HG03457 (cell line): ENCODE measurements at regions not wholly inside any gene's neighbourhood (a gene's known extent, or its start where the extent isn't known, plus 50 kb on each side); places are given as distances from the start of the nearest gene placed in this dataset.
"Not testable (repeated sequence)": the region's sequence is repeated elsewhere in the genome, so short reads cannot be mapped to it uniquely, and the experiment has no call there.

ENCODE experiments used
- ATAC-seq: cut with Tn5 transposase; IDR thresholded peaks from one replicate; pipeline ENCODE4 v1.9.1; 2021; ENCODE audit warnings: moderate number of reproducible peaks; ENCODE audit not compliant: unreplicated experiment

DNA sequence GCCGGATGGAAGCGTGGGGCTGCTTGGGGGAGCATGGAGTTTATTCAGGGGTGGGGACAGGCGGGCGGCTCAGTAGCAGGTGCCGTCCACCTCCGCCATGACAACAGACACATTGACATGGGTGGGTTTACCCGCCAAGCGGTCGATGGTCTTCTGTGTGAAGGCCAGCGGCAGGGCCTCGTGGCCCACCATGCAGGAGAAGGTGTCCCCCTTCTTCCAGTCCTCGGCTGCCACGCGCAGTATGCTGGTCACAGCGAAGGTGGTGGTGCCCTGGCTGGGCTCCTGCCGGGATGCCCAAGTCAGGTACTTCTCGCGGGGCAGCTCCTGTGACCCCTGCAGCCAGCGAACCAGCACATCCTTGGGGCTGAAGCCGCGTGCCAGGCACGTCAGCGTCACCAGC, 180.7 kb downstream of the TMEM121 start:
- not testable (repeated sequence) for ATAC-seq

DNA sequence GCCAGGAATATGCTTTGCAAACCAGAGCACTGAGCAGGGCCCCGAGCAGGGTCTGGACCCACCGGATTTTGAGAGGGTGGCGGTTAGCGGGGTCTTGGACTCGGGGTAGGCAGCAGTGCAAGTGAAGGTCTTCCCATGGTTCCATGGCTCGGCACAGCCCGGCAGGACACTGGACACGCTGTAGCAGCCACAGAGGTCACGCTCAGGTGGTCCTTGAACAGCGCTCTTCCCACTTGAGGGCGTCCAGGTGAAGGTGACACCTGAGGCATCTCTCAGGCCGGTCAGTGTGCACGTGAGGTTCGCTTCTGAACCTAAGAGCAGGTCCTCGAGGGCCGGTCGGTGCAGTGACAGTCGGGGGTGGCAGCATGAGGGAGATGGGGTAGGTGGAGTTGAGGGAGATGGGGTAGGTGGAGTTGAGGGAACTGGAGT, 181.4 kb downstream of the TMEM121 start:
- ATAC-seq, result not testable (repeated sequence)

DNA sequence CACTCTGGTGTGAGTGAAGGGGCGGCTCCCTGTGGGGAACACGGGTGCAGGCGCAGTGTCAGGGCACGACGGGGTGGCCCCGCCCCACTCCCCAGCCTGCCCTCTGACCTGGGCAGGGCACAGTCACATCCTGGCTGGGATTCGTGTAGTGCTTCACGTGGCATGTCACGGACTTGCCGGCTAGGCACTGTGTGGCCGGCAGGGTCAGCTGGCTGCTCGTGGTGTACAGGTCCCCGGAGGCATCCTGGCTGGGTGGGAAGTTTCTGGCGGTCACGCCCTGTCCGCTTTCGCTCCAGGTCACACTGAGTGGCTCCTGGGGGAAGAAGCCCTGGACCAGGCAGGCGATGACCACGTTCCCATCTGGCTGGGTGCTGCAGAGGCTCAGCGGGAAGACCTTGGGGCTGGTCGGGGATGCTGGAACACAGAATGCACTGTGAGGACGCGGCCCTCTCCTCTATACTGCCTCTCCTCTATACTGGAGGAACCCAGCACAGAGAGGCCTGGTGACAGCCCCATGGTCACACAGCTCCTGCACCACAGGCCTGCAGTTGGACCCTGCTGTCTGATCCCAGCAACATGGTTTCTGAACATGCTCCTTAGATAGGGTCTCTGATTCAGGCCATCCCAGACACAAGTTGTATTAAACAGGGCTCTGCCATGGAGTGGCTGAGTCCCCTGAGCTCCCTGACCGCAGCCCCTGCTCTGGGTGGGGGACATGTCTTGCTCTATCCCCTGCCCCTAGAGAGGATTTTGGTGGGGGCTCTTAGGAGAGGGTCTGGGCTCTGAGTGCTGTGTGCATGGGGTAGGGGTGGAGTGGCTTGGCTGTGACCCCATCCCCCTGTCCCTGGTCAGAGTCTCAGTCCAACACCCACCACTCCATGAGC, 182.1 kb downstream of the TMEM121 start:
- ATAC-seq, result not testable (repeated sequence)

DNA sequence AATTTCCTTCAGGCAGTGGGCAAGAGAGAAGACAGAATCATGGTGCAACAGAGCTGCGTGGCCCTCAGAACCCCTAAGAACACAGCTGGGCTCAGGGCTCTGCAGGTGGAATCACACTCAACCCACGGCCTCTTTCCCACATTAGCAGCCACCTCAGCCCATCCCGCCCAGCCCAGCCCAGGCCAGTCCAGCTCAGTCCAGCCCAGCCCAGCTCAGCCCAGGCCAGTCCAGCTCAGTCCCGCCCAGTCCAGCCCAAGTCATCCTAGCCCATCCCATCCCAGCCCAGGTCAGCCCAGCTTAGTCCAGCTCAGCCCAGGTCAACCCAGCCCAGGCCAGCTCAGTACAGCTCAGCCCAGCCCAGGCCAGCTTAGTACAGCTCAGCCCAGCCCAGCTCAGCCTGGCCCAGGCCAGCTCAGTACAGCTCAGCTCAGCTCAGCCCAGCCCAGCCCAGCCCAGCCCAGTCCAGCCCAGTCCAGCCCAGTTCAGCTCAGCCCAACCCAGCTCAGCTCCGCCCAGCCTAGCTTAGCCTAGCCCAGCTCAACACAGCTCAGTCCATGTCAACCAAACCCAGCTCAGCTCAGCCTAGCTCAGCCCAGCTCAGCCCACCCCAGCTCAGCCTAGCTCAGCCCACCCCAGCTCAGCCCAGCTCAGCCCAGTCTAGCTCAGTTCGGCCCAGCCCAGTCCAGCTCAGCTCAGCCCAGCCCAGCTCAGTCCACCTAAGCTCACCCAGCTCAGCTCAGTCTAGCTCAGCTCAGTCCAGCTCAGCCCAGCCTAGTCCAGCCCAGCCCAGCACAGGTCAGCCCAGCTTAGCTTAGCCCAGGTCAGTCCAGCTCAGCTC, 183.1 kb downstream of the TMEM121 start:
- no peak for ATAC-seq

DNA sequence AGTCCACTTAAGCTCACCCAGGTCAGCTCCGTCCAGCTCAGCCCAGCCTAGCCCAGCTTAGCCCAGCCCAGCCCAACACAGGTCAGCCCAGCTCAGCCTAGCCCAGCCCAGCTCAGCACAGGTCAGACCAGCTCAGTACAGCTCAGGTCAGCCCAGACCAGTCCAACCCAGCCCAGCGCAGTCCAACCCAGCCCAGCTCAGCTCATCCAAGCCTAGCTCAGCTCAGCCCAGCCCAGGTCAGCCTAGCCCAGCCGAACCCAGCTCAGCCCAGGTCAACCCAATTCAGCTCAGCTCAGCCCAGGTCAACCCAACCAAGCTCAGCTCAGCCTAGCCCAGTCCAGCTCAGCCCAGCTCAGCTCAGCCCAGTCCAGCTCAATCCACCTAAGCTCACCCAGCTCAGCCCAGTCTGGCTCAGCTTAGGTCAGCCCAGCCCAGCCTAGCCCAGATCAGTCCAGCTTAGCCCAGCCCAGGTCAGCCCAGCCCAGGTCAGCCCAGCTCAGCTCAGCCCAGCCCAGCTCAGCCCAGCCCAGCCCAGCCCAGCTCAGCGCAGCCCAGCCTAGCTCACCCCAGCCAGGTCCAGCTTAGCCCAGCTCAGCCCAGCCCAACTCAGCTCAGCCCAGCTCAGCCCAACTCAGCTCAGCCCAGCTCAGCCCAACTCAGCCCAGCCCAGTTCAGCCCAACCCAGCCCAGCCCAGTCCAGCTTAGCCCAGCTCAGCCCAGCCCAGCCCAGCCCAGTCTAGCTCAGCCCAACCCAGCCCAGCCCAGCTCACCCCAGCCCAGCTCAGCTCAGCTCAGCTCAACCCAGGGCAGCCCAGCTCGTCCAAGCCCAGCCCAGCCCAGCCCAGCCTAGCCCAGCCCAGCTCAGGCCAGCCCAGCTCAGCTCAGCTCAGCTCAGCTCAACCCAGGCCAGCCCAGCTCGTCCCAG, 184.0 kb downstream of the TMEM121 start:
- ATAC-seq, result no peak

DNA sequence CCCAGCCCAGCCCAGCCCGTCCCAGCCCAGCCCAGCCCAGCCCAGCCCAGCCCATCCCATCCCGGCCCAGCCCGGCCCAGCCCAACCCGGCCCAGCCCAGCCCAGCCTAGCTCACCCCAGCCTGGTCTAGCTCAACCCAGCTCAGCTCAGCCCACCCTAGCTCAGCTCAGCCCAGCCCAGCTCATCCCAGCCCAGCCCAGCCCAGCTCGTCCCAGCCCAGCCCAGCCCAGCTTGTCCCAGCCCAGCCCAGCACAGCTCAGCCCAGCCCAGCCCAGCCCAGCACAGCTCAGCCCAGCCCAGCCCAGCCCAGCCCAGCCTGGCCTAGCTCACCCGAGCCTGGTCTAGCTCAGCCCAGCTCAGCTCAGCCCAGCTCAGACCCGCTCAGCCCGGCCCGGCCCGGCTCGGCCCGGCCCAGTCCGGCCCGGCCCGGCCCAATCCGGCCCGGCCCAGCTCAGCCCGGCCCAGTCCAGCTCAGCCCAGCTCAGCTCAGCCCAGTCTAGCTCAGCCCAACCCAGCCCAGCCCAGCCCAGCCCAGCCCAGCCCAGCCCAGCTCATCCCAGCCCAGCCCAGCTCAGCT, 184.7 kb downstream of the TMEM121 start:
- ATAC-seq, result no peak

DNA sequence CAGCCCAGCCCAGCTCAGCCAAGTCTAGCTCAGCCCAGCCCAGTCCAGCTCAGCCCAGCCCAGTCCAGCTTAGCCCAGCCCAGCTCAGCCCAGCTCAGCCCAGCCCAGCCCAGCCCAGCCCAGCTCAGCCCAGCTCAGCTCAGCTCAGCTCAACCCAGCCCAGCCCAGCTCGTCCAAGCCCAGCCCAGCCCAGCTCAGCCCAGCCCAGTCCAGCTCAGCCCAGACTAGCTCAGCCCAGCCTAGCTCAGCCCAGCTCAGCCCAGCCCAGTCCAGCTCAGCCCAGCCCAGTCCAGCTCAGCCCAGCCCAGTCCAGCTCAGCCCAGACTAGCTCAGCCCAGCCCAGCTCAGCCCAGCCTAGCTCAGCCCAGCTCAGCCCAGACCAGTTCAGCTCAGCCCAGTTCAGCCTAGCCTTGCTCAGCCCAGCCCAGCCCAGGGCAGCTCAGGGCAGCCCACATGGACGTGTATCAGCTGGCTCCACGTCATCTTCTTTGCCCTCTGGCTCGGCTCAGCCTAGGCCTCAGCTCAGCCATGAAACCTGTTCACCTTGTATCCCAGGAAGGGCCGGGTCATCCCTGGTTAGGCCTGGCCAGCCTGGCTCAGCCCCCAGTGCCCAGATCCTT, 185.6 kb downstream of the TMEM121 start:
- ATAC-seq, result no peak

DNA sequence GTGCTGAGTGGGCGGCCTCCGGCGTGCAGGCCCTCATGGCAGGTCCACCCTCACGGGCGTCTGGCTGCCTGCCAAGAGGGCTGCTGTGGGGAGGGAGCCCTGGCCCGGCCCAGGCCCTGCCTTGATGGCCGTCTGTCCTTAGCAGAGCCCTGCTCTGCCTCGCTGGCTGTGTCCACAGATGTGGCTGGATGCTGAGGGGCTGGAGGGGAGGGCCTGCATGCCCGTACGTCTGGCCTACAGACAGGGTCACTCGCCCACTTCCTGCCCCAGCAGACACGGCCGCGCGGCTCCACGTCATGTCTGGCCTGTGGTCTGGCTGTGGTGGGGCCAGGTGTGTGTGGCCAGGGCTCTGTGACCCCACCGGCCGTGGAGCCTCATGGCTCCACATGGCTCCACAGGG, 186.3 kb downstream of the TMEM121 start:
- ATAC-seq, result not testable (repeated sequence)

DNA sequence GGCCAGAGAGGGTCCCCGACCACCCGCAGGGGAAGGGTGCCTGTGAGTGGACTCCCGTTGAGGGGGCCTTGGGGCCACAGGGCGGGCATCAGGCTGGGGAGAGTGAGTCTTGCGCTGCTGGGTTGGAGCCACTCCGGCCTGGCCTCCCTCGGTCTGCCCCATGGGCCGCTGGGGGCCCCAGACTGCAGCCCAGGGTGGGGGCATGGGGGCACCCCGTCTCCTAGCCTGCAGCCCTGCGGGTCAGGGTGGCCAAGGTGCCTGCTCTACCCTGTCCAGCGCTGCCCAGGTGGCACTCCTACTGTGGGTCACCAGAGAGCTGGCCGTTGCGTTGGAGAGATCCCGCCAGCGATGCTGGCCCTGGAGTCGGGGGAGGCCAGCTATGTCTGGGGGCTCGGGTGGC, 186.8 kb downstream of the TMEM121 start:
- ATAC-seq, result not testable (repeated sequence)

DNA sequence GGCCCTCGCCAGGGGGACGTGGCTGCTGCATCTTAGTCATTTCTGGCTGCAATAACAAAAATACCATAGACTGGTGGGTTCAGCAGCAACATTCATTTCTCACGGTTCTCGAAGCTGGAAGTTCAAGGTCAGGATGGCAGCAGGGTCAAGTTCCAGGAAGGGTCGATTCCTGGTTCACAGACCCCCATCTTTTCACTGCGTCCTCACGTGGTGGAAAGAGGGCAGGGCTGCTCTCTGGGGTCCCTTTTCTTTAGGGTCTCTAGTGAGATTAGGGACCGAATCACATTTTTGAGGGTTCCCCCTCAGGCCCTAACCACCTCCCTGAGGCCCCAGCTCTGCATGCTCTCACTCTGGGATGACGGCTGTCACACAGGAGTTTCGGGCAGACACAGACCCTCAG, 187.5 kb downstream of the TMEM121 start:
- ATAC-seq, result not testable (repeated sequence)

DNA sequence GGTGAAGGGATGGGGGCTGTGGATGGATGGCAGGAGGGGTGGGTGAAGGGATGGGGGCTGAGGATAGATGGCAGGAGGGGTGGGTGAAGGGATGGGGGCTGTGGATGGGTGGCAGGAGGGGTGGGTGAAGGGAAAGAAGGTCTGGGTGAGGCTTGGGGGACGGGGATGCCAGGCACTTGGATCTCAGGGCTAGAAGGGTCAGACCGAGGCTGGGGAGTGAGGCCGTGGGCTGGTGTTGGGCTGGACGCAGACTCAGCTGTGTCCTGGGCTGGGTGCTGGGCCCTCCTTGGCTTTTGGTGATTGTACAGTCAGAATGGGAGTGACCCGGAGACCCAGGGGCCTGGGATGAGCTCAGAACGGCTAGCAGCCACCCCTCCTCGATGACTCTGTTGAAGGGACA, 192.4 kb downstream of the TMEM121 start:
- ATAC-seq, result not testable (repeated sequence)

DNA sequence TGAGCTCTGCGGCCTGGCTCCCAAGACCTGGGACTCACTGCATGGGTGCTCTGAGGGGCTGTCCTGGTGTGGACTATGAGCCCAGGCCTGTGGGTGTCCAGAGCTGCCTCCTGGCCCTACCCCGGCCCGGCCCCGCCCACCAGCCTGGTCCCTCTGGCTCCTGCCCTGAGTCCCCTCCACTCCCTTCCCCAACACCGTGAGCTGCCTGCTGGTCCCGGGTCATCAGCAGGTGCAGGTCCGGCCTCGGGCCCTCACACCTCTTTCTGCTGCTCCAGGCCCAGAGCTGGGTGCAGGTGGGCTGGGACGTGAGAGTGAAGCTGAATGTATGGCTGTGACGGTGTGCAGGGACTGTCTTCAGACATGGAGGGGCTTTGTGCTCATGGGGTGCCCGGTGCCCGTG, 193.7 kb downstream of the TMEM121 start:
- ATAC-seq, result not testable (repeated sequence)

DNA sequence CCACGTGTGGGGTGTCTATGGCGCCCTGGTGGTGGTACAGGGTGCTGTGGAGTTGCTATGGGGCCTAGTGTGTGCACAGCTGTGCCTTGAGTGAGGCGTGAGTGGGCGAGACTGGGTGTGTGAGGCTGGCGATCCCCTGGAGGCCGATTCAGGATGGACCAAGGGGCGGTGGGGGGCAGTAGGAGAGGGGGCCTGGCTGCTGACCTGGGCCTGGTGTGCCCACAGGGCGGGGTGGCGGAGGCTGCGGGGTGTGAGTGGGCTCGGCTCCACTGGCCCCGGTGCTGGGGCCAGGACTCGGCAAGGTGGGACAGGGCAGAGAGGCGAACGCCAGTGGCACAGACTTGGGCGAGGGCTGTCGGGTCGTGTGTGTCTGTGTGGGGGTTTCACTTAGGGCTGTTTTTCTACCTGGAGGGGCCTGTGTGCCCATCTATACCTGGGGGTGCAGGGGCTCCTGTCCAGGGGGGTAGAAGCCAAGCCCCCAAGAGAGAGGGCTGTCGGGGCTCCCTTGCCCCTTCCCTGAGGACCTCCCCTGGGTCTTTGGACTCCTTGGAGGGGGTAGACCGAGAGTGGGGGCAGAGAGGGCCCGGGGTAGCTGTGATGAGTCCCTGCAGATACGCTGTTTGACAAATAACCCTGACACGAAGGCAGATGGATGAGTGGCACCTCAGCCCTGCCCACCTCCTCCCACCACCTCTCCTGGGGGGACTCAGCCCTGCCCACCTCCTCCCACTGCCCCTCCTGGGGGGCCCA, 194.6 kb downstream of the TMEM121 start:
- not testable (repeated sequence) for ATAC-seq

DNA sequence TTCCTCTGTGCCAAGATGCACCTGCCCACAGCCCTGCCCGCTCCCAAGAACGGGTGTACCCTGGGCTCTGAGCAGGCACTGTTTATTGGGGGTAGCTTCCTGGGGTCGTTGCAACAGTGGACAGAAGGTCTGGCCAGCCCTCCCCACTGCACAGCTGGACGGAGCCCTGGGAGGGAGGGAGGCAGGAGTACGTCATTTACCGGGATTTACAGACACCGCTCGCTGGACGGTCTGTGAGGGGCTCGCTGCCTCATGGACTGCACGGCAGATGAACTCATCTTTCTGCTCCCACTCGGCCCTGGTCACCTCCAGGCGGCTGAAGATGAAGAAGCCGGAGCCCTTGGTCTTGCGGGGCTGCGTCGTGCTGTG, 195.2 kb downstream of the TMEM121 start:
- ATAC-seq, result not testable (repeated sequence)

DNA sequence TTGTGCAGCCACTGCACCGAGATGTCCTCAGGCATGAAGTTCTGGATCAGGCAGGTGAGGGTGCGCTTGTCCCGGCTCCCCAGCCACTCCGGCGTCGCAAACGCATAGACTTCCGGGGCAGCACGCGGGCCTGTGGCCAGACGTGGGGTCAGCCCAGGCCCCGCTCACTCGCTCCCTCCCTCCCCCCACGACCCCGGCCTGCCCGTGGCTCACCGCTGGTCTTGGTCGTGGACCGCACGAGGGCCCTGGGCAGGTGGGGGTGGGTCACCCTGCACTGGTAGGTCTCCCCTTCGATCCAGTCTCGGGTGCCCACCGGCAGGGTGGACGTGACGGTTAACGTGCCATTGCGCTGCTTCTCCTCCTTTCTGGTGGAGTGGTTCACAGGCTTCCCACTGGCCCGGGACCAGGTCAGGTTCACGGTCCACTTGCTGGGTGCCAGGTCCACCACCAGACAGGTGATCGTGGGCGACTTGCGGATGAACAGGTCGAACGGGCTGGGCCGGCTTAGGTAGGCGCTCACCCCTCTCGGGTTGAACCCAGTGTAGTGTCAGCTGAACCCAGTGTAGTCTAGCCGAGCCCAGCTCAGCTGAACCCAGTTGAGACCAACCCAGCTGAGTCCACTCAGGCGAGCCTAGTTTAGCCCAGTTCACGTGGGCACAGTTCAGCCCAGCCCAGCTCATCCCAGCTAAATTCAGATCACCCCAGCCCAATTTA, 195.8 kb downstream of the TMEM121 start:
- not testable (repeated sequence) for ATAC-seq

DNA sequence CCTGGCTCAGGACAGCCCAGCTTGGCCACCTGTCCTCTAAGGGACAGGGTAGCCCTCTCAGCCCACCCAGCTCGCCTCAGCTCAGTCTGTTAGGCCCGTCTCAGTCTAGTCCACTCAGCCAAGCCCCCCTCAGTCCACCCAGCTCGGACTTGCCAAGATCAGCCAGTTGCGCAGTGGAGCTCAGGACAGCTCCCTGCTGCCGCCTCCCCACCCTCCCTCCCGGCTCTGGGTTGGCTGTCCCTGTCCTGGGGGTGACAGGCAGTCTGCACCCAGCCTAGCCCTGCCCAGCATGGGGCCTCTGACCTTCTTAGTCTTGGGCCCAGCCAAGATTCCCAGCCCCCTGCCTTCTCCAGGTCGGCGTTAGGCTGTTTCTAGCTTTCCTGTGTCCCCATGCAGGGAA, 196.9 kb downstream of the TMEM121 start:
- not testable (repeated sequence) for ATAC-seq

DNA sequence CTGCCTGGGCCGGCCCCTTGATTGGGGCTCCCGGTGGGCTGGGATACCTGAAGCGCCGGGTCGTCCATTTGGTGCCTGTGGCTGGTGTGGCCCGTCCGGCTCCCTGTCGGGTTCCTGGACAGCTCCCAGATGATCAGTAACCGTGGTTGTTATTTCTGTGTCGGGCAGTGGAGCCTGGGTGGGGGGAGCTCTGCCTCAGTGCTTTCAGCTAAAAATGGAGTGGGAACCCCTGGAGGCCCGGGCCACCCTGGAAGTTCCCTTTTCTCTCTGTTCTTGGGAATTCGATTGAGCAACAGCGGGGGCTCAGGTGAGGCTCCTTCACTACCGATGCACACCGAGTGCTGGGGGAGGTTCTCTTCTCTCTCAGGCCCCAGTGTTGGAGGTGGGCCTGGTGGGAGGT, 197.4 kb downstream of the TMEM121 start:
- ATAC-seq, result not testable (repeated sequence)

DNA sequence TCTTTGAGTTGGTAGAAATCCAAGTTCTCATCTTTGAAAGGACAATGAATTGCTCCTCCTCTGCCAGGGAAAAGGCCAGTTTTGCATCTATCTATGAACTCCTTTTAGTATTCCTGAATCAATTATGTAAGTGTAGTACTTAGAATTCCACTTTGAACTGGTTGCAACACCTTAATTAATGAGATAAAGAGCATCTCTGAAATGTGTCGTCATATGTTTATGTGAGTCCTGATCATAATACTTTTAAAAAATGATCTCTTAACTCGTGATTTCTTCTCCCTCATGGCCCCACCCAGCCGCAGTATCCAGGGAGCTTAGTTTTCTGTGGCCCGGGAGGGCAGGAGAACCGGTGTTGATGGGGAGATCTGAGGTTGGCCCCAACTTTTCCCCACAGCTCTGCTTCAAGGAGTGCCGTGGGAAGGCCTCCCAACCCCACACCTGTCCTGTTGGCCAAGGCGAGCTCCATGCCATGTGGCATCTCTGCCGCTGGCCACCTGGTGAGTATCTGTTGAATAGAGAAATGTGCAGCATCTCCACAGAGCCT, 203.5 kb downstream of the TMEM121 start:
- not testable (repeated sequence) for ATAC-seq
